Fibroblast of mammary gland (primary cell): ENCODE measurements at regions not wholly inside any gene's neighbourhood (a gene's known extent, or its start where the extent isn't known, plus 50 kb on each side); places are given as distances from the start of the nearest gene placed in this dataset.
"Not testable (repeated sequence)": the region's sequence is repeated elsewhere in the genome, so short reads cannot be mapped to it uniquely, and the experiment has no call there.

ENCODE experiments used
- DNase-seq: peaks from one replicate; pipeline ENCODE4 v3.0.0-alpha.2; 2010; ENCODE audit warnings: low read depth
- H3K4me3 ChIP-seq: 2 replicates; pipeline ENCODE4 v1.5.1; 2011; ENCODE audit warnings: low read depth, mild to moderate bottlenecking, low read length, moderate library complexity; ENCODE audit not compliant: control insufficient read depth
- TF ChIP-seq, protein P1 (sequence below): conservative IDR thresholded peaks from 2 replicates; pipeline ENCODE4 v1.5.1; 2011; ENCODE audit warnings: low read depth, low read length, inconsistent platforms; ENCODE audit not compliant: control insufficient read depth, insufficient read depth

DNA sequence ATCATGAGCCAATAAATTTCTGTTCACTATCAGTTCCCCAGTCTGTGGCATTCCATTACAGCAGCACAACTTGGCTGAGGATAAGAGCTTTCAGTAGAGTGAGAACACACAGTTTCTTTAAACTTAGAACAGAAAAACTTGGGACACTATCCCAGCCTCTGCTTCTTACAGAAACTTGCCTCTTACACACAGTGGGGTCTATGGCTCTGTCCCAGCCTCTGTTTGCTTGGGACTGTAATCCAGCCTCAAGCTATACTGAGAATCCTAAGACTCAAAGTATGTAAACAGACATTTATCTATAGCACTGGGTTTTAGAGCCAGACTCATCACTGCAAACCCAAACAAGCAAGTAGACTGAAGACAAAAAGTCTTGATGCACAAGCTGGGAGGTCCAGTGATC is 355.8 kb upstream of the VSTM2A start:
- TF ChIP-seq, protein P1, sequence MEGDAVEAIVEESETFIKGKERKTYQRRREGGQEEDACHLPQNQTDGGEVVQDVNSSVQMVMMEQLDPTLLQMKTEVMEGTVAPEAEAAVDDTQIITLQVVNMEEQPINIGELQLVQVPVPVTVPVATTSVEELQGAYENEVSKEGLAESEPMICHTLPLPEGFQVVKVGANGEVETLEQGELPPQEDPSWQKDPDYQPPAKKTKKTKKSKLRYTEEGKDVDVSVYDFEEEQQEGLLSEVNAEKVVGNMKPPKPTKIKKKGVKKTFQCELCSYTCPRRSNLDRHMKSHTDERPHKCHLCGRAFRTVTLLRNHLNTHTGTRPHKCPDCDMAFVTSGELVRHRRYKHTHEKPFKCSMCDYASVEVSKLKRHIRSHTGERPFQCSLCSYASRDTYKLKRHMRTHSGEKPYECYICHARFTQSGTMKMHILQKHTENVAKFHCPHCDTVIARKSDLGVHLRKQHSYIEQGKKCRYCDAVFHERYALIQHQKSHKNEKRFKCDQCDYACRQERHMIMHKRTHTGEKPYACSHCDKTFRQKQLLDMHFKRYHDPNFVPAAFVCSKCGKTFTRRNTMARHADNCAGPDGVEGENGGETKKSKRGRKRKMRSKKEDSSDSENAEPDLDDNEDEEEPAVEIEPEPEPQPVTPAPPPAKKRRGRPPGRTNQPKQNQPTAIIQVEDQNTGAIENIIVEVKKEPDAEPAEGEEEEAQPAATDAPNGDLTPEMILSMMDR: no peak
- no peak overlapping the region for H3K4me3 ChIP-seq

DNA sequence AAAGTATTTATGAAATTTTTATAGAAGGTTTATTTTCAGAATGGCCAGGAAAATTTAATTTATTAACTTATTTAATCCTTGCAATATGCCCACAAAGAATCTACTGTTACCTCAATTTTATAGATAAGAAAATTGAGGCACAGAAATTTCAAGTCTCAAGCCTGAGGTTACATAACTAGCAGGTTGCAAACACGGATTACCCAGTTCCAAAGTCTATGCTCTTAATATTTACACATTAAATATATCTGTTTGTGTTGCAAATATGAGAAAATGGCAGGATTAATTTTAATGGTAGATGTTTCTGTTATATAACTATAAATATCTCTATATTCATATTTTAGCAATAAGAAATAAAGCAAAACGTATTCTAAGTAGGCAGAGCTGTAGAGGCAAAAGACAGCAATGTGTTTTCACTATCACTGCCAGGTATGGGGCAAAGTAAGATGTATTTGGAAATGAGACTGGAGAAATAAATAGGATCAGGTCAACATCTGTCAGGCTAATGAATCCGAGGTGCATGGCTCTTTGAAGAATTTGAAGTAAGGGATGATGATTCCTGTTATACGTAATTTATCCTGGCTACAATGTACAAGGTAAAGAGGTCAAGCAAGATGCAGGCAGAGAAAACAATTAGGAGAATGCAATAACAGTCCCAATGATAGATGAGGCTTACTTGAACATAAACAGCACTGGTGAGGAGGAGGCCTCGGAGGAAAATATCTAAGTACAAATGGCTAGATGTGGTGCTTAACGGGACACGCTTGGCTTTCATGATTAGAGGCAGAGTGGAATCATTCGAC is 354.1 kb upstream of the VSTM2A start:
- DNase-seq: no peak
- H3K4me3 ChIP-seq: no peak overlapping the region
- TF ChIP-seq, protein P1: no peak

More for the DNA sequence above, 355.8 kb upstream of the VSTM2A start:
- DNase-seq: no peak

DNA sequence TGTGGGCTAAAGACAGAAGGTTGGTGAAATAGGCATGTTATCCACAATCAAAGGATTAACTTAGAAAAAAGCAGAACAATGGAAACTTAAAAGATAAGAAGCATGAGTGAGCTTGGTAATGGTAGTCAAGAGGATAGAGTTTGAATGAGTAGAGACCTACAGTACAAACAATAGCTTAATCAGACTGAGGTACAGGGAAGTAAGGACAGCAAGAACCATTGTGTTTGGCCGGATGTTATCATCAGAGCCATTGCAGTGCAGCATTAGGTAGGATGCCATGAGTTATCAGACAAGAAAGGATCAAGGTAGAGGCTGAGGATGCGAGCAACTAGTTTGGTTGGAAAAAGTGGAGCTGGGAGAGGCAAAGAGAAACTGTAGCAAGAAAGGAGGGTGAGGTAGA is 353.3 kb upstream of the VSTM2A start:
- DNase-seq: no peak
- TF ChIP-seq, protein P1: no peak
- no peak overlapping the region for H3K4me3 ChIP-seq

DNA sequence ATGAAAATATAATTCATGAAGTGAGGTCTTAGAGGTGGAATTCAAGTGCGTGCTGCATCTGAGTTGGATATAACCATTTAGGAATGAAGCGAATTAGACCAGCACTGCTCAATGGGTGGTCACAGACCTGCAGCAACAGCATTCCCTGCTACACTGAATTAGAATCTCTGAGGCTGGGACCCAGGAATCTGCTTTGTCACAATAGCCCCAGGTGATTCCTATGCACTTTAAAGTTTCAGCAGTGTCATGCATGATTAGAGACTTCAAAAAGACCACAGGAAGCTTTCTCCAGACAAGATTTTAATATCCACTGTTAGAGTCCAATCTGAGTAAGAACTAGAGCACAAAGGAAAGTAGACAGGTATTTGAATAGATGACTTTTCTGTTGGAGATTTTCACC is 352.8 kb upstream of the VSTM2A start:
- no peak for DNase-seq
- TF ChIP-seq, protein P1: no peak
- no peak overlapping the region for H3K4me3 ChIP-seq

DNA sequence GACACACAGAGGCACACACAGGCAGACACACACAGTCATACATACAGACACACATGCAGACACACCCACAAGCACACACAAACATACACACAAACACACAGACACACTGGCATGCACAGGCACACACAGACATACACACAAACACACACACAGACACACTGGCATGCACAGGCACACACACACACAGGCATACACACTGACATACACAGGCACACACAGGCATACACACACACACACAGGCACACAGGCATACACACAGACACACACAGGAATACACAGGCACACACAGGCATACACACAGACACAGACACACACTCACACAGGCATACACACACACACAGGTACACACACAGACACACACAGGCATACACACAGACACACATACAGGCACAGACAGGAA is 340.7 kb upstream of the VSTM2A start:
- H3K4me3 ChIP-seq: no peak overlapping the region
- DNase-seq: no peak
- TF ChIP-seq, protein P1: no peak

DNA sequence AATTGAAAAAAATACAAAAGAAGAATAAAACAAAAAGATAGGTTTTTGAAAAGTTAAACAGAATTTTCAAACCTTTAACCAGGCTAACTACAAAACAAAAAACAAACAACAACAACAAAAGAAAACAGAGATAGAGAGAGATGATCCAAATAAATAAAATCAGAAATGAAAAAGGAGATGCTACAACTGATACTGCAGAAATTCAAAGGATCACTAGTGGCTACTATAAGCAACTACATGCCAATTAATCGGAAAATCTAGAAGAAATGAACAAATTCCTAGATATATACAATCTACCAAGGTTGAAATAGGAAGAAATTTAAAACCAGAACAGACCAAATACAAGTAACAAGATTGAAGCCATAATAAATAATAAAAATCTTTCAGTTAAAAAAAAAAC is 326.8 kb upstream of the VSTM2A start:
- DNase-seq: no peak
- no peak overlapping the region for H3K4me3 ChIP-seq
- TF ChIP-seq, protein P1: no peak

DNA sequence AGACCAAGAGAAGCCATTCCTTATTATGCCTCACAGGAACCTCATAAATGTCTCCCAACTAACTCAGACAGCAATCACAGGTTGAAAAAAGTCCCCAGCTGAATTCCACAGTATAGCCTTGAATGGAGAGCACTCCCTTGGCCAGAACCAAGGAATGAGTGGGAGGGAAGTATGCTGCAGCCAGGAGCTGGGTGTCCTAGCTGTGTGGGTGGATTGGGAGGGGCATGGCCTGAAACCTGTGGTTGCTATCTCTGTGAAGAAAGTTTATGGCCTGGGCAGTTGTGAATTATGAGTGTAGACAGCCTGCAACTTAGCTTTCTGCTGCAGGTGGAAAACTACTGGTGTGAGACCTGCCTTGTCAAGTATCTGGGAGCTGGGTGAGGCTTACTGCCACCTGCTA is 316.1 kb upstream of the VSTM2A start:
- not testable (repeated sequence) for DNase-seq, H3K4me3 ChIP-seq
